PC-3 (cell line): ENCODE measurements at regions not wholly inside any gene's neighbourhood (a gene's known extent, or its start where the extent isn't known, plus 50 kb on each side); places are given as distances from the start of the nearest gene placed in this dataset.

Experiments used
- EZH2 ChIP-seq: fragments of 300-600 bp; sonication (generic); IDR thresholded peaks from one replicate; pipeline ENCODE4 v1.6.1; 2017; ENCODE audit warnings: antibody characterized with exemption, mild to moderate bottlenecking, low read length; ENCODE audit not compliant: unreplicated experiment
- TF ChIP-seq, protein P1 (sequence below): fragments of 300-600 bp; sonication (generic); conservative IDR thresholded peaks from 2 replicates; pipeline ENCODE4 v1.5.1; 2017; ENCODE audit warnings: antibody characterized with exemption, low read depth, mild to moderate bottlenecking, low read length

DNA sequence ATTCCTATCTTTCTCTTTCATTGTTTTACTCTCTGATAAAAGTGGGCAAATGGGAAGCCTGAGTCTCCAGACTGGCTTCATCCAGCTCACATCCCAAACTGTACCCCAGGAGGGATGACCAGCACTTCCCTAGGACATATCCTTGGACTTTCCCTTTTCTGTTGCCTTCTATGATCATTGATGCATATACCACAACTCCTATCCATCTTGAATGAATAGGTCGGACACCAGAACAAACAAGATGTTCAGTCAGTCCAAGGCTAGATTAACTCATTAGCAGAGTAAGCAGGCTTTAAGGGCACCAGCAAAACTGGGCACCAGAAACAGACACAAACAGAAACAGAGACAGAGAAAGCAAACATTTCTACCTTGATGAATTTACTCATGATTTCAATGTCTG lies 159.1 kb upstream of the RGMB start:
- TF ChIP-seq, protein P1, sequence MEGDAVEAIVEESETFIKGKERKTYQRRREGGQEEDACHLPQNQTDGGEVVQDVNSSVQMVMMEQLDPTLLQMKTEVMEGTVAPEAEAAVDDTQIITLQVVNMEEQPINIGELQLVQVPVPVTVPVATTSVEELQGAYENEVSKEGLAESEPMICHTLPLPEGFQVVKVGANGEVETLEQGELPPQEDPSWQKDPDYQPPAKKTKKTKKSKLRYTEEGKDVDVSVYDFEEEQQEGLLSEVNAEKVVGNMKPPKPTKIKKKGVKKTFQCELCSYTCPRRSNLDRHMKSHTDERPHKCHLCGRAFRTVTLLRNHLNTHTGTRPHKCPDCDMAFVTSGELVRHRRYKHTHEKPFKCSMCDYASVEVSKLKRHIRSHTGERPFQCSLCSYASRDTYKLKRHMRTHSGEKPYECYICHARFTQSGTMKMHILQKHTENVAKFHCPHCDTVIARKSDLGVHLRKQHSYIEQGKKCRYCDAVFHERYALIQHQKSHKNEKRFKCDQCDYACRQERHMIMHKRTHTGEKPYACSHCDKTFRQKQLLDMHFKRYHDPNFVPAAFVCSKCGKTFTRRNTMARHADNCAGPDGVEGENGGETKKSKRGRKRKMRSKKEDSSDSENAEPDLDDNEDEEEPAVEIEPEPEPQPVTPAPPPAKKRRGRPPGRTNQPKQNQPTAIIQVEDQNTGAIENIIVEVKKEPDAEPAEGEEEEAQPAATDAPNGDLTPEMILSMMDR = no peak
- TF ChIP-seq EZH2 = no peak
